TTC549 (cell line): ENCODE measurements at regions not wholly inside any gene's neighbourhood (a gene's known extent, or its start where the extent isn't known, plus 50 kb on each side); places are given as distances from the start of the nearest gene placed in this dataset.

ENCODE experiments used
- FAIRE-seq: peaks from 2 replicates; lab custom pipeline; 2012; peaks lifted over from hg19 to GRCh38; lab: Jason Lieb, UNC

- no peak for FAIRE-seq
Observed at GRCh38 chr6:165082636-165083035, 226.8 kb downstream of the C6orf118 start.

GRCh38 chr6:165081944-165082532 is 227.4 kb downstream of the C6orf118 start:
- FAIRE-seq: no peak

- no peak for FAIRE-seq
Observed at GRCh38 chr6:165077876-165078275, 231.5 kb downstream of the C6orf118 start.

- FAIRE-seq: no peak
Observed at GRCh38 chr6:165071906-165072305, 237.5 kb downstream of the C6orf118 start.

GRCh38 chr6:165060720-165061119 is 248.7 kb downstream of the C6orf118 start:
- FAIRE-seq: no peak

GRCh38 chr6:165059032-165059431 is 250.4 kb downstream of the C6orf118 start:
- no peak for FAIRE-seq

- no peak for FAIRE-seq
Observed at GRCh38 chr6:165056292-165056691, 253.1 kb downstream of the C6orf118 start.

GRCh38 chr6:165055231-165055630 is 254.2 kb downstream of the C6orf118 start:
- no peak for FAIRE-seq

GRCh38 chr6:165052561-165053480 is 256.6 kb downstream of the C6orf118 start:
- FAIRE-seq: no peak

- FAIRE-seq: no peak
Observed at GRCh38 chr6:165049362-165049761, 260.0 kb downstream of the C6orf118 start.

- FAIRE-seq: no peak
Observed at GRCh38 chr6:165047952-165048351, 261.5 kb downstream of the C6orf118 start.

- no peak for FAIRE-seq
Observed at GRCh38 chr6:165045631-165046030, 263.8 kb downstream of the C6orf118 start.

- FAIRE-seq: no peak
Observed at GRCh38 chr6:165042912-165043311, 266.5 kb downstream of the C6orf118 start.

- no peak for FAIRE-seq
Observed at GRCh38 chr6:165040440-165040839, 269.0 kb downstream of the C6orf118 start.

GRCh38 chr6:165034271-165034741 is 275.1 kb downstream of the C6orf118 start:
- no peak for FAIRE-seq

- FAIRE-seq: no peak
Observed at GRCh38 chr6:165031502-165031901, 277.9 kb downstream of the C6orf118 start.

GRCh38 chr6:165025040-165025439 is 284.4 kb downstream of the C6orf118 start:
- FAIRE-seq: no peak

- FAIRE-seq: no peak
Observed at GRCh38 chr6:165019681-165020080, 289.7 kb downstream of the C6orf118 start.

- FAIRE-seq: no peak
Observed at GRCh38 chr6:165015676-165016075, 293.7 kb downstream of the C6orf118 start.

GRCh38 chr6:165013701-165014100 is 295.7 kb downstream of the C6orf118 start:
- no peak for FAIRE-seq

GRCh38 chr6:165012183-165012582 is 297.2 kb downstream of the C6orf118 start:
- no peak for FAIRE-seq

- FAIRE-seq: no peak
Observed at GRCh38 chr6:165010556-165011535, 298.6 kb downstream of the C6orf118 start.
